Liver (tissue), 8 donors: ENCODE measurements at regions not wholly inside any gene's neighbourhood (a gene's known extent, or its start where the extent isn't known, plus 50 kb on each side); places are given as distances from the start of the nearest gene placed in this dataset.

Experiments
- DNase-seq: peaks from one replicate; pipeline ENCODE4 v3.0.0-alpha.2; 2017; ENCODE audit warnings: low spot score
- H3K27ac ChIP-seq, 2 donors: one replicate each; pipeline ENCODE4 v1.7.0; 2013; ENCODE audit warnings: inconsistent platforms in 2 of 2, low read length in 2 of 2, control low read depth in 1 of 2, low read depth in 1 of 2, mild to moderate bottlenecking in 1 of 2
- H3K27me3 ChIP-seq, 4 donors: one replicate each; pipeline versions ENCODE4 v1.6.1 to v1.7.0; 2013; ENCODE audit warnings: low read length in 3 of 4, inconsistent platforms in 1 of 4, mild to moderate bottlenecking in 1 of 4, moderate library complexity in 1 of 4; ENCODE audit not compliant: control insufficient read depth in 4 of 4, insufficient read depth in 4 of 4
- H3K36me3 ChIP-seq, 4 donors: one replicate each; pipeline versions ENCODE4 v1.6.1 to v1.7.0; 2013; ENCODE audit warnings: low read length in 3 of 4, mild to moderate bottlenecking in 3 of 4, low read depth in 1 of 4, moderate library complexity in 1 of 4; ENCODE audit not compliant: control insufficient read depth in 4 of 4, insufficient read depth in 3 of 4
- H3K4me1 ChIP-seq, 4 donors: one replicate each; pipeline versions ENCODE4 v1.6.1 to v1.7.0; 2013; ENCODE audit warnings: low read length in 3 of 4, mild to moderate bottlenecking in 3 of 4, moderate library complexity in 1 of 4; ENCODE audit not compliant: control insufficient read depth in 4 of 4, insufficient read depth in 4 of 4
- H3K4me3 ChIP-seq, 3 donors: one replicate each; pipeline versions ENCODE4 v1.6.1 to v1.7.0; 2013; ENCODE audit warnings: low read length in 3 of 3, control low read depth in 1 of 3, low read depth in 1 of 3, mild to moderate bottlenecking in 1 of 3
- H3K9ac ChIP-seq, 2 donors: one replicate each; pipeline ENCODE4 v1.7.0; 2013; ENCODE audit warnings: low read length in 2 of 2, mild to moderate bottlenecking in 2 of 2, moderate library complexity in 2 of 2, control low read depth in 1 of 2, low read depth in 1 of 2
- H3K9me3 ChIP-seq, 4 donors: one replicate each; pipeline versions ENCODE4 v1.6.1 to v1.7.0; 2013; ENCODE audit warnings: low read length in 3 of 4; ENCODE audit not compliant: control insufficient read depth in 4 of 4
- EGR1 ChIP-seq, 2 donors: IDR thresholded peaks; 2 replicates each; pipeline ENCODE4 v1.6.1; 2016 to 2018; ENCODE audit warnings: antibody characterized with exemption in 2 of 2, low read depth in 2 of 2
- FOXA1 ChIP-seq: IDR thresholded peaks from 2 replicates; pipeline ENCODE4 v1.6.1; 2016; ENCODE audit warnings: antibody characterized with exemption
- FOXA2 ChIP-seq: IDR thresholded peaks from 2 replicates; pipeline ENCODE4 v1.6.1; 2016; ENCODE audit warnings: antibody characterized with exemption
- GABPA ChIP-seq, 2 donors: IDR thresholded peaks in 1 of 2; conservative IDR thresholded peaks in 1 of 2; 2 replicates each; pipeline ENCODE4 v1.6.1; 2016; ENCODE audit warnings: antibody characterized with exemption in 2 of 2, mild to moderate bottlenecking in 1 of 2, moderate library complexity in 1 of 2
- HNF4A ChIP-seq, 2 donors: conservative IDR thresholded peaks; 2 replicates each; pipeline ENCODE4 v1.6.1; 2016; ENCODE audit warnings: antibody characterized with exemption in 2 of 2, mild to moderate bottlenecking in 2 of 2
- HNF4G ChIP-seq: IDR thresholded peaks from 2 replicates; pipeline ENCODE4 v1.6.1; 2016; ENCODE audit warnings: antibody characterized with exemption
- JUND ChIP-seq, 2 donors: IDR thresholded peaks; 2 replicates each; pipeline ENCODE4 v1.6.1; 2016; ENCODE audit warnings: antibody characterized with exemption in 2 of 2
- NR2F2 ChIP-seq: IDR thresholded peaks from 2 replicates; pipeline ENCODE4 v1.6.1; 2016; ENCODE audit warnings: antibody characterized with exemption
- RAD21 ChIP-seq, 2 donors: IDR thresholded peaks; 2 replicates each; pipeline ENCODE4 v1.6.1; 2016; ENCODE audit warnings: antibody characterized with exemption in 2 of 2, mild to moderate bottlenecking in 2 of 2
- RXRA ChIP-seq, 2 donors: IDR thresholded peaks; 2 replicates each; pipeline ENCODE4 v1.6.1; 2017 to 2018; ENCODE audit warnings: antibody characterized with exemption in 2 of 2, mild to moderate bottlenecking in 1 of 2
- TAF1 ChIP-seq: conservative IDR thresholded peaks from 2 replicates; pipeline ENCODE4 v1.6.1; 2016; ENCODE audit warnings: antibody characterized with exemption, mild to moderate bottlenecking
- YY1 ChIP-seq: IDR thresholded peaks from 2 replicates; pipeline ENCODE4 v1.6.1; 2016; ENCODE audit warnings: antibody characterized with exemption, mild to moderate bottlenecking
- WGBS: extraction: QIAGEN DNeasy Blood & Tissue Kit; methylation state at CpG from one replicate; pipeline ENCODE4 v1.1.7; 2013; 5-methylcytosine and 5-hydroxymethylcytosine counted together
- TF ChIP-seq, protein P1 (sequence below): IDR thresholded peaks from 2 replicates; pipeline ENCODE4 v1.6.1; 2016; ENCODE audit warnings: antibody characterized with exemption, mild to moderate bottlenecking
- TF ChIP-seq, protein P2 (sequence below): IDR thresholded peaks from 2 replicates; pipeline ENCODE4 v1.6.1; 2016; ENCODE audit warnings: antibody characterized with exemption
- TF ChIP-seq, protein P3 (sequence below): fragments of 150-350 bp; IDR thresholded peaks from 2 replicates; pipeline ENCODE4 v1.5.1; 2017; ENCODE audit warnings: improper control_type of control experiment, low read depth, low read length; ENCODE audit not compliant: missing input control
- TF ChIP-seq, protein P4 (sequence below): IDR thresholded peaks from 2 replicates; pipeline ENCODE4 v1.6.1; 2016; ENCODE audit warnings: antibody characterized with exemption
- TF ChIP-seq, protein P5 (sequence below): IDR thresholded peaks from 2 replicates; pipeline ENCODE4 v1.6.1; 2016; ENCODE audit warnings: antibody characterized with exemption
- donor health status: healthy.
- donor health status: healthy.
- donor health status: healthy.
- donor health status: healthy.
- donor health status: healthy.

DNA sequence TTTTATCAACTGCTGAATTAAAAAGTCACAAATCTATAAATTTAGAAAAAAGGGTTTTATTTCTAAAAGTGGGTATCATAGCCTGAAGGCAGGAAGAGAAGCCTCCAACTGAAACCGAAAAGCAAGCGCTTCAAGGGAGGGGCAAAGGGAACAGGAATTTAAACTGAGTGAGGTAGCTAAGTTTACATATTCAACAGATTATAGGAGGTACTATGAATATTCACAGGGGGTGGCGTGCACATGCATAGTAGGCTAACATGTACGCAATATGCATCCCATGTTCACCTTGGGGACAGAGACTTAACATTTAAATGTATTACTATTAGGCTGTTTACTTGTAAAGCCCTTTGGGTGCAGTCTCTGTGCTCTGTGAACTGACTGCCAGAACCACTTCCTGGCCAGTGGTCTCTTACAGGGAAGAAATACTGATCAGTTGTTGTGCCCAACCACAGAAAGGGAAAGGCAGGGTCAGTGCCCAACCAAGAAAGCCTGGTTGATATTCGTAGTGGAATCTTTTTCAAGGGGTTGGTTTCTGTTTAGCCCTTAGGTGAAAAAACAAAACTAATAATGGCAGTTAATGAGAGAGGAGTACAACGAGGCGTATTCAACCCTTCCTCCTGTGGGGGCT, 168.7 kb upstream of the GALNTL6 start:
- Histone ChIP-seq H3K9me3 (no peaks in the 10 kb centered on the region), H3K4me3 (no peak overlapping the region), H3K9ac (no peak overlapping the region), H3K4me1 (no peaks in the 10 kb centered on the region), H3K27ac (no peak overlapping the region), H3K36me3 (no peaks in the 10 kb centered on the region), H3K27me3 (peaks cover 0 to 2% (median 0%) of the 10 kb centered on the region in 4 donors)
- TF ChIP-seq FOXA2: no peak
- no peak for TF ChIP-seq JUND (IDR thresholded peaks at IDR 0.05)
- TF ChIP-seq EGR1 (IDR thresholded peaks at IDR 0.05; ENCODE audit: low read depth in 2 of 2): no peak
- DNase-seq: no peak
- 69% methylated on average over 7 of the region's 7 CpGs for WGBS

DNA sequence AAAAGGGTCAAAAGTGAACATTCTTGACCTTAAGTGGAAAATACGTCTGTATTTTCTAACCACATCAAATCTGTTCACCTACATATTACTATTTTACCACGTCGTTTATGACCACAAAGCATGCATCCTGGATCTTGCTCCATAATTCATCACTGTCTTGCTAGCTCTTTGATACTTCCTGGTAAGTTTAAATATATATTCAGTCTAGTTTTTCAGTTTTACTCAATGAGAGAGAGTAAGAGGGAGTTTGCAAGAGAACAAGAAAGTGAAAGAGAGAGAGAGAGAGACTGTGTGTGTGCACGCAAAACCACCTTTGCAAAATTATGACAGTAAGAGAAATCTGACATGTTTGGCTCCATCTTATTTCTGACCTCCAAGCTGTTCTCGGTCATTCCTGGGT, 173.7 kb upstream of the GALNTL6 start:
- H3K27ac ChIP-seq: no peak overlapping the region
- TF ChIP-seq, protein P1, sequence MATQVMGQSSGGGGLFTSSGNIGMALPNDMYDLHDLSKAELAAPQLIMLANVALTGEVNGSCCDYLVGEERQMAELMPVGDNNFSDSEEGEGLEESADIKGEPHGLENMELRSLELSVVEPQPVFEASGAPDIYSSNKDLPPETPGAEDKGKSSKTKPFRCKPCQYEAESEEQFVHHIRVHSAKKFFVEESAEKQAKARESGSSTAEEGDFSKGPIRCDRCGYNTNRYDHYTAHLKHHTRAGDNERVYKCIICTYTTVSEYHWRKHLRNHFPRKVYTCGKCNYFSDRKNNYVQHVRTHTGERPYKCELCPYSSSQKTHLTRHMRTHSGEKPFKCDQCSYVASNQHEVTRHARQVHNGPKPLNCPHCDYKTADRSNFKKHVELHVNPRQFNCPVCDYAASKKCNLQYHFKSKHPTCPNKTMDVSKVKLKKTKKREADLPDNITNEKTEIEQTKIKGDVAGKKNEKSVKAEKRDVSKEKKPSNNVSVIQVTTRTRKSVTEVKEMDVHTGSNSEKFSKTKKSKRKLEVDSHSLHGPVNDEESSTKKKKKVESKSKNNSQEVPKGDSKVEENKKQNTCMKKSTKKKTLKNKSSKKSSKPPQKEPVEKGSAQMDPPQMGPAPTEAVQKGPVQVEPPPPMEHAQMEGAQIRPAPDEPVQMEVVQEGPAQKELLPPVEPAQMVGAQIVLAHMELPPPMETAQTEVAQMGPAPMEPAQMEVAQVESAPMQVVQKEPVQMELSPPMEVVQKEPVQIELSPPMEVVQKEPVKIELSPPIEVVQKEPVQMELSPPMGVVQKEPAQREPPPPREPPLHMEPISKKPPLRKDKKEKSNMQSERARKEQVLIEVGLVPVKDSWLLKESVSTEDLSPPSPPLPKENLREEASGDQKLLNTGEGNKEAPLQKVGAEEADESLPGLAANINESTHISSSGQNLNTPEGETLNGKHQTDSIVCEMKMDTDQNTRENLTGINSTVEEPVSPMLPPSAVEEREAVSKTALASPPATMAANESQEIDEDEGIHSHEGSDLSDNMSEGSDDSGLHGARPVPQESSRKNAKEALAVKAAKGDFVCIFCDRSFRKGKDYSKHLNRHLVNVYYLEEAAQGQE: no peak
- no peak for TF ChIP-seq FOXA2
- no peak for TF ChIP-seq TAF1
- TF ChIP-seq, protein P2, sequence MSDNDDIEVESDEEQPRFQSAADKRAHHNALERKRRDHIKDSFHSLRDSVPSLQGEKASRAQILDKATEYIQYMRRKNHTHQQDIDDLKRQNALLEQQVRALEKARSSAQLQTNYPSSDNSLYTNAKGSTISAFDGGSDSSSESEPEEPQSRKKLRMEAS: no peak
- TF ChIP-seq, protein P3, sequence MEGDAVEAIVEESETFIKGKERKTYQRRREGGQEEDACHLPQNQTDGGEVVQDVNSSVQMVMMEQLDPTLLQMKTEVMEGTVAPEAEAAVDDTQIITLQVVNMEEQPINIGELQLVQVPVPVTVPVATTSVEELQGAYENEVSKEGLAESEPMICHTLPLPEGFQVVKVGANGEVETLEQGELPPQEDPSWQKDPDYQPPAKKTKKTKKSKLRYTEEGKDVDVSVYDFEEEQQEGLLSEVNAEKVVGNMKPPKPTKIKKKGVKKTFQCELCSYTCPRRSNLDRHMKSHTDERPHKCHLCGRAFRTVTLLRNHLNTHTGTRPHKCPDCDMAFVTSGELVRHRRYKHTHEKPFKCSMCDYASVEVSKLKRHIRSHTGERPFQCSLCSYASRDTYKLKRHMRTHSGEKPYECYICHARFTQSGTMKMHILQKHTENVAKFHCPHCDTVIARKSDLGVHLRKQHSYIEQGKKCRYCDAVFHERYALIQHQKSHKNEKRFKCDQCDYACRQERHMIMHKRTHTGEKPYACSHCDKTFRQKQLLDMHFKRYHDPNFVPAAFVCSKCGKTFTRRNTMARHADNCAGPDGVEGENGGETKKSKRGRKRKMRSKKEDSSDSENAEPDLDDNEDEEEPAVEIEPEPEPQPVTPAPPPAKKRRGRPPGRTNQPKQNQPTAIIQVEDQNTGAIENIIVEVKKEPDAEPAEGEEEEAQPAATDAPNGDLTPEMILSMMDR: no peak
- TF ChIP-seq HNF4A (conservative IDR thresholded peaks at IDR 0.05): no peak
- TF ChIP-seq, protein P4, sequence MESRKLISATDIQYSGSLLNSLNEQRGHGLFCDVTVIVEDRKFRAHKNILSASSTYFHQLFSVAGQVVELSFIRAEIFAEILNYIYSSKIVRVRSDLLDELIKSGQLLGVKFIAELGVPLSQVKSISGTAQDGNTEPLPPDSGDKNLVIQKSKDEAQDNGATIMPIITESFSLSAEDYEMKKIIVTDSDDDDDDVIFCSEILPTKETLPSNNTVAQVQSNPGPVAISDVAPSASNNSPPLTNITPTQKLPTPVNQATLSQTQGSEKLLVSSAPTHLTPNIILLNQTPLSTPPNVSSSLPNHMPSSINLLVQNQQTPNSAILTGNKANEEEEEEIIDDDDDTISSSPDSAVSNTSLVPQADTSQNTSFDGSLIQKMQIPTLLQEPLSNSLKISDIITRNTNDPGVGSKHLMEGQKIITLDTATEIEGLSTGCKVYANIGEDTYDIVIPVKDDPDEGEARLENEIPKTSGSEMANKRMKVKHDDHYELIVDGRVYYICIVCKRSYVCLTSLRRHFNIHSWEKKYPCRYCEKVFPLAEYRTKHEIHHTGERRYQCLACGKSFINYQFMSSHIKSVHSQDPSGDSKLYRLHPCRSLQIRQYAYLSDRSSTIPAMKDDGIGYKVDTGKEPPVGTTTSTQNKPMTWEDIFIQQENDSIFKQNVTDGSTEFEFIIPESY: no peak
- no peaks in the 10 kb centered on the region for H3K36me3 ChIP-seq
- 60% methylated on average over 5 of the region's 5 CpGs for WGBS
- no peak for DNase-seq
- no peak overlapping the region for H3K9ac ChIP-seq
- no peaks in the 10 kb centered on the region for H3K4me1 ChIP-seq
- no peaks in the 10 kb centered on the region for H3K27me3 ChIP-seq
- H3K9me3 ChIP-seq: no peaks in the 10 kb centered on the region
- no peak overlapping the region for H3K4me3 ChIP-seq

DNA sequence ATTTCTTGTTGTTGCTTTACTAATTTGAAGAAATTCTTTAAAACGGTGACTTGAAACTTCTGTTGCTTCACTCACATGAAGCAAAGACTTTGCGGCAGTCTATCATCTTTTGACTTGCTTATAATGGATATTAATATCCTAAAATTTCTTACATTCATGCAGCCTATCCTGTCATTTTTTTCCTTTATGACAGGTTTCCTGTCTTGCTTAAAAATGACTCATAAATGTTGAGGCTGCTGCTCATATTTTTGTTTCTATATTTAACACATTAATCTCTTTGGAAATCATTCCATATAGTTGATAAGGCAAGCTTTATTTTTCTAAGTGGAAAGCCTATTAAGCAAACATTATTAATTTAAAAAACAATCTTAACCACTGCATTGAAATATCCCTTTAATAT, 176.6 kb upstream of the GALNTL6 start:
- Histone ChIP-seq H3K9me3 (no peaks in the 10 kb centered on the region), H3K4me3 (no peak overlapping the region), H3K27me3 (no peaks in the 10 kb centered on the region), H3K4me1 (no peaks in the 10 kb centered on the region), H3K36me3 (no peaks in the 10 kb centered on the region), H3K9ac (no peak overlapping the region), H3K27ac (no peak overlapping the region)
- 84% methylated on average over 2 of the region's 2 CpGs for WGBS
- DNase-seq: no peak
- no peak for TF ChIP-seq HNF4A (conservative IDR thresholded peaks at IDR 0.05)
- no peak for TF ChIP-seq RXRA (IDR thresholded peaks at IDR 0.05)
- no peak for TF ChIP-seq YY1
- no peak for TF ChIP-seq FOXA1
- no peak for TF ChIP-seq HNF4G
- no peak for TF ChIP-seq TAF1
- TF ChIP-seq, protein P2: no peak
- TF ChIP-seq, protein P4: no peak
- TF ChIP-seq NR2F2: no peak
- TF ChIP-seq, protein P5, sequence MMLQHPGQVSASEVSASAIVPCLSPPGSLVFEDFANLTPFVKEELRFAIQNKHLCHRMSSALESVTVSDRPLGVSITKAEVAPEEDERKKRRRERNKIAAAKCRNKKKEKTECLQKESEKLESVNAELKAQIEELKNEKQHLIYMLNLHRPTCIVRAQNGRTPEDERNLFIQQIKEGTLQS: no peak
- no peak for TF ChIP-seq FOXA2
- no peak for TF ChIP-seq RAD21 (IDR thresholded peaks at IDR 0.05)
- TF ChIP-seq GABPA (IDR thresholded peaks at IDR 0.05 in 1 of 2, conservative IDR thresholded peaks at IDR 0.05 in 1 of 2): no peak
